ENCODE measurements at regions not wholly inside any gene's neighbourhood (a gene's known extent, or its start where the extent isn't known, plus 50 kb on each side); places are given as distances from the start of the nearest gene placed in this dataset.

- no peak for DNase-seq (ENCODE audit: low read depth in 3 of 3)
These were observed 903.2 kb downstream of the ADGRL2 start for GRCh38 chr1:82703951-82704350.

GRCh38 chr1:82700476-82700875 is 899.7 kb downstream of the ADGRL2 start:
- DNase-seq (ENCODE audit: low read depth in 3 of 3) = no peak

GRCh38 chr1:82697965-82698364 is 897.2 kb downstream of the ADGRL2 start:
- DNase-seq (ENCODE audit: low read depth in 3 of 3) = no peak

GRCh38 chr1:82695443-82695842 is 894.7 kb downstream of the ADGRL2 start:
- no peak for DNase-seq (ENCODE audit: low read depth in 3 of 3)

GRCh38 chr1:82690411-82690810 is 889.7 kb downstream of the ADGRL2 start:
- DNase-seq (ENCODE audit: low read depth in 3 of 3) = no peak

GRCh38 chr1:82689217-82689616 is 888.5 kb downstream of the ADGRL2 start:
- DNase-seq (ENCODE audit: low read depth in 3 of 3) = no peak

GRCh38 chr1:82686774-82687173 is 886.0 kb downstream of the ADGRL2 start:
- no peak for DNase-seq (ENCODE audit: low read depth in 3 of 3)

GRCh38 chr1:82646888-82647287 is 846.2 kb downstream of the ADGRL2 start:
- no peak for DNase-seq (ENCODE audit: low read depth in 3 of 3)

- DNase-seq (ENCODE audit: low read depth in 3 of 3) = no peak
These were observed 845.6 kb downstream of the ADGRL2 start for GRCh38 chr1:82646336-82646735.

GRCh38 chr1:82644186-82644915 is 843.6 kb downstream of the ADGRL2 start:
- DNase-seq (ENCODE audit: low read depth in 3 of 3) = no peak

- no peak for DNase-seq (ENCODE audit: low read depth in 3 of 3)
These were observed 839.6 kb downstream of the ADGRL2 start for GRCh38 chr1:82640352-82640751.

- no peak for DNase-seq (ENCODE audit: low read depth in 3 of 3)
These were observed 833.5 kb downstream of the ADGRL2 start for GRCh38 chr1:82634266-82634665.

GRCh38 chr1:82632155-82632554 is 831.4 kb downstream of the ADGRL2 start:
- DNase-seq (ENCODE audit: low read depth in 3 of 3) = no peak

- no peak for DNase-seq (ENCODE audit: low read depth in 3 of 3)
These were observed 828.2 kb downstream of the ADGRL2 start for GRCh38 chr1:82628887-82629286.

GRCh38 chr1:82625537-82625936 is 824.8 kb downstream of the ADGRL2 start:
- no peak for DNase-seq (ENCODE audit: low read depth in 3 of 3)

- no peak for DNase-seq (ENCODE audit: low read depth in 3 of 3)
These were observed 820.3 kb downstream of the ADGRL2 start for GRCh38 chr1:82621076-82621475.

- DNase-seq (ENCODE audit: low read depth in 3 of 3) = no peak
These were observed 813.4 kb downstream of the ADGRL2 start for GRCh38 chr1:82614090-82614489.

- DNase-seq (ENCODE audit: low read depth in 3 of 3) = no peak
These were observed 812.3 kb downstream of the ADGRL2 start for GRCh38 chr1:82612986-82613385.

GRCh38 chr1:82606546-82606945 is 805.8 kb downstream of the ADGRL2 start:
- no peak for DNase-seq (ENCODE audit: low read depth in 3 of 3)

- no peak for DNase-seq (ENCODE audit: low read depth in 3 of 3)
These were observed 803.8 kb downstream of the ADGRL2 start for GRCh38 chr1:82604524-82604923.

GRCh38 chr1:82600314-82600713 is 799.6 kb downstream of the ADGRL2 start:
- DNase-seq (ENCODE audit: low read depth in 3 of 3) = no peak

GRCh38 chr1:82598812-82599211 is 798.1 kb downstream of the ADGRL2 start:
- DNase-seq (ENCODE audit: low read depth in 3 of 3) = no peak

GRCh38 chr1:82598337-82598736 is 797.6 kb downstream of the ADGRL2 start:
- DNase-seq (ENCODE audit: low read depth in 3 of 3) = no peak

- DNase-seq (ENCODE audit: low read depth in 3 of 3) = no peak
These were observed 796.9 kb downstream of the ADGRL2 start for GRCh38 chr1:82597649-82598048.
